Astrocyte of the hippocampus (primary cell): ENCODE measurements at regions not wholly inside any gene's neighbourhood (a gene's known extent, or its start where the extent isn't known, plus 50 kb on each side); places are given as distances from the start of the nearest gene placed in this dataset.

Experiments used
- DNase-seq: peaks from one replicate; pipeline ENCODE4 v3.0.0; 2011; ENCODE audit warnings: low read depth, low spot score

- no peak for DNase-seq
Observed at GRCh38 chr4:3704669-3705068, 61.5 kb upstream of the ADRA2C start.

GRCh38 chr4:3703677-3704521 lies 62.3 kb upstream of the ADRA2C start:
- no peak for DNase-seq

GRCh38 chr4:3703343-3703676 lies 62.9 kb upstream of the ADRA2C start:
- DNase-seq = no peak

- DNase-seq = no peak
Observed at GRCh38 chr4:3702561-3703221, 63.5 kb upstream of the ADRA2C start.

- DNase-seq = no peak
Observed at GRCh38 chr4:3701736-3702560, 64.2 kb upstream of the ADRA2C start.

GRCh38 chr4:3701271-3701734 lies 64.9 kb upstream of the ADRA2C start:
- no peak for DNase-seq

- no peak for DNase-seq
Observed at GRCh38 chr4:3700736-3701135, 65.4 kb upstream of the ADRA2C start.

- no peak for DNase-seq
Observed at GRCh38 chr4:3700223-3700622, 66.0 kb upstream of the ADRA2C start.

GRCh38 chr4:3699678-3700077 lies 66.5 kb upstream of the ADRA2C start:
- no peak for DNase-seq

GRCh38 chr4:3699261-3699660 lies 66.9 kb upstream of the ADRA2C start:
- DNase-seq = no peak

- no peak for DNase-seq
Observed at GRCh38 chr4:3697033-3697432, 69.2 kb upstream of the ADRA2C start.

- no peak for DNase-seq
Observed at GRCh38 chr4:3690551-3691152, 75.5 kb upstream of the ADRA2C start.

- no peak for DNase-seq
Observed at GRCh38 chr4:3689576-3690550, 76.3 kb upstream of the ADRA2C start.

- no peak for DNase-seq
Observed at GRCh38 chr4:3689006-3689405, 77.2 kb upstream of the ADRA2C start.

- no peak for DNase-seq
Observed at GRCh38 chr4:3688018-3688998, 77.9 kb upstream of the ADRA2C start.

GRCh38 chr4:3687538-3687937 lies 78.6 kb upstream of the ADRA2C start:
- DNase-seq = no peak

- no peak for DNase-seq
Observed at GRCh38 chr4:3686753-3687152, 79.4 kb upstream of the ADRA2C start.

- DNase-seq = no peak
Observed at GRCh38 chr4:3685081-3685645, 81.0 kb upstream of the ADRA2C start.

GRCh38 chr4:3684546-3684945 lies 81.6 kb upstream of the ADRA2C start:
- DNase-seq = no peak
